Muscle layer of duodenum (tissue), 2 donors: ENCODE measurements at regions not wholly inside any gene's neighbourhood (a gene's known extent, or its start where the extent isn't known, plus 50 kb on each side); places are given as distances from the start of the nearest gene placed in this dataset.

Experiments used
- H3K27ac ChIP-seq: one replicate; pipeline ENCODE4 v1.7.0; 2013; ENCODE audit warnings: mild to moderate bottlenecking, low read length
- H3K27me3 ChIP-seq: one replicate; pipeline ENCODE4 v1.7.0; 2013; ENCODE audit warnings: low read depth, mild to moderate bottlenecking, control low read depth, low read length
- H3K36me3 ChIP-seq, 2 donors: one replicate each; pipeline ENCODE4 v1.7.0; 2013; ENCODE audit warnings: low read length in 2 of 2, control low read depth in 1 of 2, mild to moderate bottlenecking in 1 of 2; ENCODE audit not compliant: insufficient read depth in 2 of 2, control insufficient read depth in 1 of 2
- H3K4me1 ChIP-seq, 2 donors: one replicate each; pipeline ENCODE4 v1.7.0; 2013; ENCODE audit warnings: low read length in 2 of 2, mild to moderate bottlenecking in 2 of 2, control low read depth in 1 of 2, moderate library complexity in 1 of 2; ENCODE audit not compliant: insufficient read depth in 2 of 2, control insufficient read depth in 1 of 2
- H3K4me3 ChIP-seq, 2 donors: one replicate each; pipeline ENCODE4 v1.7.0; 2013; ENCODE audit warnings: low read length in 2 of 2, low read depth in 1 of 2, mild to moderate bottlenecking in 1 of 2
- H3K9me3 ChIP-seq, 2 donors: one replicate each; pipeline ENCODE4 v1.7.0; 2013; ENCODE audit warnings: low read length in 2 of 2, control low read depth in 1 of 2, mild to moderate bottlenecking in 1 of 2; ENCODE audit not compliant: control insufficient read depth in 1 of 2
- donor health status: healthy.

DNA sequence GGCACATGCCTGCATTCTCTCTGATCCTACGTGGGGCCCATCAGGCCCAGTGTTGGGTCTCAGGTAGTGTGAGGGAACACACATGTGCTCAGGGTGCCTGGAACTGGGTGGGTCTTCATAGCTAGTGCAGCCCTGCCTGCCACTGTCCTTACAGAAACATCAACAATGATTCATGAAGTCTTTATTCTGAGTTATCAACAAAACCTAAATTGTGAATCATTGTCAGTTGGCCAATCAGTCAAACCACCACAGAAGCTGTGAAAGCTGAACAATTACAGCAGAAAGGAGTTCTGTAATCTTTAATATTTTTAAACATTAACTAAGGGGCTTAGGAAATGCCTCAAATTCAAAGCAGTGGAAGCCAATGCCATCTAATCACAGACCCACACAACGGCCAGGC, 82.8 kb upstream of the ZNF521 start:
- Histone ChIP-seq H3K27me3 (no peaks in the 10 kb centered on the region), H3K36me3 (no peaks in the 10 kb centered on the region), H3K27ac (no peak overlapping the region), H3K4me3 (no peak overlapping the region), H3K4me1 (no peaks in the 10 kb centered on the region), H3K9me3 (no peaks in the 10 kb centered on the region)

DNA sequence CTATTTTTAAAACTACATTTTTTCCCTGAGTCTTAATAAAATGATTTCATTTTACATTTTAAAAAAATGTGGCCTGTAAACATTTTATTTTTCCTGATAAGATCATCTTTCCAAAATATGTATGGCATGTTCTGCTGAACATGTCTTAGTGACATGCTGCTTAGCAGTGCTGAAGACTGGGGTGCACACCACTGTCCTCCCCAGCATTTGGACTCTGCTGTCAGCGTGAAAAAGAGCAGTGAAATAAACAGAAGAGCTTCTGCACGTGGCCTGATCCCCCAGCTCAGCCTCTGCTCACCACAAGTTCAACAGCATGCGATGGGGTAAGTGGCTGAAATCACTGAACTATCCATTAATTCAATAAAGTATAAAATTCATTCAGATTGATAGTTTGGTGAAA, 81.6 kb upstream of the ZNF521 start:
- no peak overlapping the region for H3K4me3 ChIP-seq
- H3K27ac ChIP-seq = no peak overlapping the region
- no peaks in the 10 kb centered on the region for H3K9me3 ChIP-seq
- H3K27me3 ChIP-seq = no peaks in the 10 kb centered on the region
- H3K36me3 ChIP-seq = no peaks in the 10 kb centered on the region
- H3K4me1 ChIP-seq = no peaks in the 10 kb centered on the region

DNA sequence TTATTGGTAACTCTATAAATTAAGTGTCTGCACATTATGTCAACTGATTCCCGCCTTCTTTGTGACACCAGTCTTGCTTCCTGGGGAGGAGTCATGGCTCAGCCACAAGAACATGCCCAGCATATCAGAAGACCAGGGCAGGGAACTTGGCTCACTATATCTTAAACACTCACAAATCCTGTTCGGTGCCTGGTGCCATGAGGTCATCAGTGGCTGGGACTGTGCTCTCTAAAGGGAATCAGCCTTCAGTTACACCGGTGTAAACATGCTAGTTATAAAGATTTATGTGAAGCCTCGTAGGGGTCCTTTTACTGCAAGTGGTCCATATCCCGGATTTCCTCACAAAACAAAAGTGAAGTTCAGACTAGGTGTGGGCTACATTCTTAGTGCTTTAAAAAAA, 73.1 kb upstream of the ZNF521 start:
- no peak overlapping the region for H3K27ac ChIP-seq

DNA sequence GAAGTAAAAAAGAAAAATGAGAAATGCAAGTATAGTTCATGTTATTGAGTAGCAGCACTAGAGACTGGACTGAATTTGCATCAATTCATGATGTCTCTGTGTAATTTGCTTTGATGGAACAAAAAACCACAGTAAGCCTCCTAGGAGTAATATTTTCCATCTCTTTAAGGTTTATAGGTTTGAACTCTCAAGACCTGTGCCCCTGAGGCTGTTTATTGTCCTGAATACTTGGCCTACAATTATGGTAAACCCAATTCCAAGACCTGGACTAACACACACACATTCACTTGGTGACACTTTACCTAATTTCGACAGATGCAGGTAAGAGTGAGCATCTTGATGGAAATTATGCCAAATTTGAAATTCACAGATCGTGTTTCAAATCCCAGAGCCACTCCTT, 71.8 kb upstream of the ZNF521 start:
- Histone ChIP-seq H3K27ac (no peak overlapping the region), H3K36me3 (no peaks in the 10 kb centered on the region), H3K9me3 (peaks cover 0 to 2% of the 10 kb centered on the region in 2 donors), H3K27me3 (no peaks in the 10 kb centered on the region), H3K4me3 (no peak overlapping the region), H3K4me1 (no peaks in the 10 kb centered on the region)

More for the DNA sequence above, 73.1 kb upstream of the ZNF521 start:
- no peaks in the 10 kb centered on the region for H3K36me3 ChIP-seq
- H3K4me3 ChIP-seq = no peak overlapping the region
- no peaks in the 10 kb centered on the region for H3K27me3 ChIP-seq
- peaks cover 0 to 2% of the 10 kb centered on the region in 2 donors for H3K9me3 ChIP-seq
- no peaks in the 10 kb centered on the region for H3K4me1 ChIP-seq

DNA sequence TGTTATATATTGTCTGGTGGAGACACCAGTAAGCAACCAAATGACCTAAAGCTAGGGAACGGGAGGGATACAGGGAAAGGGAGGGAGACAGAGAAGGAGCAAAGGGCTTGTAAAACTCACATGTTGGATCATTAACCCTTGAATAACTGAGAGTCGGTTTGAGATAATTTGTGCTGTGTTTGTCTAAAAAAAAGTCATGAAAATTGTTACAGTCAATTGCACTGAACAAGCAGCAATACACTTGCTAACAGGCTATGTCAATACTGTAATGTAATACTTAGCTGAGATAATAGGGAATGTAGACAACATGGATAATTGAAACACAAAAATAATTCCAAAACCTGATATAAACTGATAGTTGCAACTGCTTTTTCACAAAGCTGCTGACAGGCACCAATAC, 71.3 kb upstream of the ZNF521 start:
- peaks cover 0 to 2% of the 10 kb centered on the region in 2 donors for H3K9me3 ChIP-seq
- no peaks in the 10 kb centered on the region for H3K27me3 ChIP-seq
- no peaks in the 10 kb centered on the region for H3K36me3 ChIP-seq
- H3K4me1 ChIP-seq = no peaks in the 10 kb centered on the region
- no peak overlapping the region for H3K4me3 ChIP-seq
- no peak overlapping the region for H3K27ac ChIP-seq

DNA sequence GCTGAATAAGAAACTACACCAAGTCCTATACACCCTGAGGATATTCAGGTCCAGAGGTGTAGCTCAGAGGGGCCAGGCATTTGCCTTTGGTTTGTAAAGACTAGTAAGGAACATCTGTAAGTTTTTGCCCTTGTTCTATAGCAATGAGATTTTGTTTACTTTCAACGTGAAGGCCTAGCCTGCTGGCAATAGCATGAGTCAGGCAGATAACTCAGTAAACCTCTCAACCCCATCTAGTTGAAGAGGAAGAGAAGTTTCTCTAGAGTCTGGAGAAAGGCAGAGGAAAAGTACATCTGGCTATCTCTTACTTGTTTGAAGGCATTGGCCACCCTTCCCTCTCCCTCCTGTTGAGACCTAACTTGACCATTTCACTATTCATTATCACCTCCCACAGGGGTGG, 70.3 kb upstream of the ZNF521 start:
- Histone ChIP-seq H3K27ac (no peak overlapping the region), H3K36me3 (no peaks in the 10 kb centered on the region), H3K4me3 (no peak overlapping the region), H3K4me1 (no peaks in the 10 kb centered on the region), H3K9me3 (peaks cover 0 to under 1% of the 10 kb centered on the region in 2 donors), H3K27me3 (no peaks in the 10 kb centered on the region)

DNA sequence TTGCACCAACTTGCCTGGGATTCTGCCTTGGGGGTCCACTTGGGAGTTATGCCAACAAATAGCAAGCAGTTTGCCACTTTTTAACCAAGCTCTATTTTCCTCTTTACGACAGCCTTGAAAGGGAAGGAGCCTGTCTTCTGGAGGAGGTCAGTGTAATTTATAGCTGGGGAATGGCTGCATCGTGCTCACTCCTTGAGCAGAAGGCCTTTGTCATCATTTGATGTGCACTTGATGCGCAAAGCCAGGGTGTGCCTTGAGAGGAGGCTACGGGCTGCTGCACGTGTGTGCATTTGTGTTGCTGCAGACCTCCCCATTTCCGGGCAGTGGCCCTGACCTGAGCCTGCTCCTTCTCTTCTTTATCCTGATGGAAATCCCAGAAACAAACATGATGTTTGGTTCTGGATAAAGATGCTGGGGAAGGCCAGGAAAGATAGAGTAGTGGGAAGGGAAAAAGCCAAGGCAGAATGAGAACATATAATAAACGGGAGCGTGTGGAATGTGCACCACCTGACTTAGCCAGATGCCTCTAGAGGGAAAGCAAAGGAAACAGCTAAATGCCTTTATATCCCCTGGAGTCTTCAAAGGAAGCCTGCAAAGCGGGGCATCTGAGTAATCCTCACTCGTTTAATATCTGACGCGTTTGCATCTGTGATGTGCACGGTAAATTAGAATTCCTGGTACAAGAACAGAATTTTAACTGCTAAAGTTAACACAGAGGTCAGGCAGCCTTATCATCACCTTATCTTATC, 68.3 kb upstream of the ZNF521 start:
- no peaks in the 10 kb centered on the region for H3K9me3 ChIP-seq
- H3K4me1 ChIP-seq = no peaks in the 10 kb centered on the region
- no peak overlapping the region for H3K27ac ChIP-seq
- H3K4me3 ChIP-seq = no peak overlapping the region
- no peaks in the 10 kb centered on the region for H3K36me3 ChIP-seq
- H3K27me3 ChIP-seq = no peaks in the 10 kb centered on the region

DNA sequence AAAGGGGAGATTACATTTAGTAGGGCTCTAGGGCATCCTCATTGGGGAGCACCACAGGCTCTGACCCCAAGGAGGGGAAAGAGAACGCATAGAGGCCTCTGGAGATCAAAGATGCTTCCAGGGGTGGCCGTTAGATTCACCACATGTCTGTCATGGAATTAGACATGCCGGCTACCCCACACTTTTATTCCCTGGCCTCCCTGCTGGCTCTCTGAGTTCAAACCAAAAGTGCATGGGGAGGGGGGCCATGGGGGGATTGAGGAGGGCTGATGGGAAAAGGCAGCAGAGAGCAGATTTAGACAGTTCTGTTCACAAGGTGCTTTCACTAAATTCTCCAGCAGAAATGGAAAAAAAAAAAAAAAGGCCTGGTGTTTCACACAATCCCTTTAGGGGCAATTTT, 64.4 kb upstream of the ZNF521 start:
- no peak overlapping the region for H3K27ac ChIP-seq
- no peaks in the 10 kb centered on the region for H3K27me3 ChIP-seq
- H3K4me3 ChIP-seq = no peak overlapping the region
- H3K36me3 ChIP-seq = no peaks in the 10 kb centered on the region
- no peaks in the 10 kb centered on the region for H3K4me1 ChIP-seq
- no peaks in the 10 kb centered on the region for H3K9me3 ChIP-seq

DNA sequence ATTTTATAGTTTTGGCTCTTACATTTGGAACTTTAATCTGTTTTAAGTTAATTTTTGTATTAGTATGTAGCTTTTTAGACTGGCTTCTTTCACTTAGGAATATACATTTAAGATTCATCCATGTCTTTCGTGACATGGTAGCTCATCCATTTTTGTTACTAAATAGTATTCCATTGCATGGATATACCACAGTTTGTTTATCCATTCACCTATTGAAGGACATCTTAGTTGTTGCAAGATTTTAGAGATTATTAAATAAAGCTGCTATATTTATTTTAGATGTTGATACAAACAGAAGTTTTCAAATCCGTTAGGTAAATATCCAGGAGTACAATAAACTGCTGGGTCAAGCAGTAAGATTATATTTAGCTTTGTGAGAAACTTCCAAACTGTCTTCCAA, 58.0 kb upstream of the ZNF521 start:
- Histone ChIP-seq H3K36me3 (no peaks in the 10 kb centered on the region), H3K4me1 (no peaks in the 10 kb centered on the region), H3K9me3 (no peaks in the 10 kb centered on the region), H3K4me3 (no peak overlapping the region), H3K27ac (no peak overlapping the region), H3K27me3 (no peaks in the 10 kb centered on the region)

DNA sequence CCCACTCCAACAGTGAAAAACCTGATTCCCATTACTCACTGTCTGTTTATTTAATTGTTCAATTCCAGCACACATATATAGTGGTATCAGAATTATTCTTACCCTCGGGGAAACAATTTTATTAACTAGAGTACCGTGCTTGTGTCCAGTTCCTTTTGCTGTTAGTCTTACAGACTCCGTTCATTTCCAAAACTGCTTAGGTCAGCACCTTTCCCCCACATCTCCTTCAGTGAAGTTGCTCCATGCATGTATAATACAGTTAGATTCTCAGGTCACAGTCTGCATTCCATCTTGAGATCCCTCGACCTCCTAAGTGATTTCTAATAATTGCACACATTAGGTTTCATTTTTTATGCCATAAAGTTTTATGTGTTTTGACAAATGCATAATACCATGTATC, 56.3 kb upstream of the ZNF521 start:
- Histone ChIP-seq H3K27ac (no peak overlapping the region), H3K36me3 (no peaks in the 10 kb centered on the region), H3K4me1 (no peaks in the 10 kb centered on the region), H3K4me3 (no peak overlapping the region), H3K9me3 (no peaks in the 10 kb centered on the region), H3K27me3 (no peaks in the 10 kb centered on the region)
